ENCODE measurements at regions not wholly inside any gene's neighbourhood (a gene's known extent, or its start where the extent isn't known, plus 50 kb on each side); places are given as distances from the start of the nearest gene placed in this dataset.

GRCh38 chr12:4088451-4088850 is 185.1 kb upstream of the CCND2 start:
- in situ Hi-C loops (cut with HindIII; ENCODE audit: low pct_unique_long_range_greater_than_20kb, low sequenced_read_pairs): no loop called here

GRCh38 chr12:4086481-4086880 is 187.1 kb upstream of the CCND2 start:
- in situ Hi-C loops (cut with HindIII; ENCODE audit: low pct_unique_long_range_greater_than_20kb, low sequenced_read_pairs): no loop called here

More at GRCh38 chr12:4088451-4088850, 185.1 kb upstream of the CCND2 start:
- no peak for DNase-seq (ENCODE audit: low read depth)

GRCh38 chr12:4084573-4084972 is 189.0 kb upstream of the CCND2 start:
- DNase-seq (ENCODE audit: low read depth): no peak
- in situ Hi-C loops (cut with HindIII; ENCODE audit: low pct_unique_long_range_greater_than_20kb, low sequenced_read_pairs): no loop called here

More at GRCh38 chr12:4086481-4086880, 187.1 kb upstream of the CCND2 start:
- DNase-seq (ENCODE audit: low read depth): no peak

- DNase-seq (ENCODE audit: low read depth): no peak
- in situ Hi-C loops (cut with HindIII; ENCODE audit: low pct_unique_long_range_greater_than_20kb, low sequenced_read_pairs): no loop called here
Measured at GRCh38 chr12:4082809-4083403, 190.7 kb upstream of the CCND2 start.

- DNase-seq (ENCODE audit: low read depth): no peak
- in situ Hi-C loops (cut with HindIII; ENCODE audit: low pct_unique_long_range_greater_than_20kb, low sequenced_read_pairs): no loop called here
Measured at GRCh38 chr12:4080213-4080612, 193.3 kb upstream of the CCND2 start.

GRCh38 chr12:4074129-4074528 is 199.4 kb upstream of the CCND2 start:
- in situ Hi-C loops (cut with HindIII; ENCODE audit: low pct_unique_long_range_greater_than_20kb, low sequenced_read_pairs): no loop called here
- DNase-seq (ENCODE audit: low read depth): no peak

- in situ Hi-C loops (cut with HindIII; ENCODE audit: low pct_unique_long_range_greater_than_20kb, low sequenced_read_pairs): no loop called here
- no peak for DNase-seq (ENCODE audit: low read depth)
Measured at GRCh38 chr12:4069670-4070010, 196.4 kb upstream of the PARP11 start.

- in situ Hi-C loops (cut with HindIII; ENCODE audit: low pct_unique_long_range_greater_than_20kb, low sequenced_read_pairs): no loop called here
- no peak for DNase-seq (ENCODE audit: low read depth)
Measured at GRCh38 chr12:4068981-4069669, 195.9 kb upstream of the PARP11 start.

- in situ Hi-C loops (cut with HindIII; ENCODE audit: low pct_unique_long_range_greater_than_20kb, low sequenced_read_pairs): no loop called here
- DNase-seq (ENCODE audit: low read depth): no peak
Measured at GRCh38 chr12:4064008-4064407, 190.8 kb upstream of the PARP11 start.

- in situ Hi-C loops (cut with HindIII; ENCODE audit: low pct_unique_long_range_greater_than_20kb, low sequenced_read_pairs): no loop called here
- DNase-seq (ENCODE audit: low read depth): no peak
Measured at GRCh38 chr12:4059898-4060568, 186.8 kb upstream of the PARP11 start.

- in situ Hi-C loops (cut with HindIII; ENCODE audit: low pct_unique_long_range_greater_than_20kb, low sequenced_read_pairs): no loop called here
- DNase-seq (ENCODE audit: low read depth): no peak
Measured at GRCh38 chr12:4056910-4057845, 184.0 kb upstream of the PARP11 start.

- in situ Hi-C loops (cut with HindIII; ENCODE audit: low pct_unique_long_range_greater_than_20kb, low sequenced_read_pairs): no loop called here
- DNase-seq (ENCODE audit: low read depth): no peak
Measured at GRCh38 chr12:4054630-4055029, 181.4 kb upstream of the PARP11 start.

GRCh38 chr12:4052691-4053090 is 179.5 kb upstream of the PARP11 start:
- in situ Hi-C loops (cut with HindIII; ENCODE audit: low pct_unique_long_range_greater_than_20kb, low sequenced_read_pairs): no loop called here
- no peak for DNase-seq (ENCODE audit: low read depth)

- DNase-seq (ENCODE audit: low read depth): no peak
- in situ Hi-C loops (cut with HindIII; ENCODE audit: low pct_unique_long_range_greater_than_20kb, low sequenced_read_pairs): no loop called here
Measured at GRCh38 chr12:4051596-4051995, 178.4 kb upstream of the PARP11 start.

- no peak for DNase-seq (ENCODE audit: low read depth)
- in situ Hi-C loops (cut with HindIII; ENCODE audit: low pct_unique_long_range_greater_than_20kb, low sequenced_read_pairs): no loop called here
Measured at GRCh38 chr12:4050340-4050739, 177.1 kb upstream of the PARP11 start.

- in situ Hi-C loops (cut with HindIII; ENCODE audit: low pct_unique_long_range_greater_than_20kb, low sequenced_read_pairs): loop anchor here (25.0 kb wide), 1 partner anchor 162 kb away; no protein-coding TSS in a partner anchor
Measured at GRCh38 chr12:4049298-4050080, 176.3 kb upstream of the PARP11 start.

GRCh38 chr12:4047421-4047820 is 174.2 kb upstream of the PARP11 start:
- in situ Hi-C loops (cut with HindIII; ENCODE audit: low pct_unique_long_range_greater_than_20kb, low sequenced_read_pairs): loop anchor here (25.0 kb wide), 1 partner anchor 160 kb away; no protein-coding TSS in a partner anchor
- DNase-seq (ENCODE audit: low read depth): no peak

More at GRCh38 chr12:4049298-4050080, 176.3 kb upstream of the PARP11 start:
- DNase-seq (ENCODE audit: low read depth): no peak

GRCh38 chr12:4046495-4046840 is 173.3 kb upstream of the PARP11 start:
- in situ Hi-C loops (cut with HindIII; ENCODE audit: low pct_unique_long_range_greater_than_20kb, low sequenced_read_pairs): loop anchor here (25.0 kb wide), 1 partner anchor 159 kb away; no protein-coding TSS in a partner anchor

More at GRCh38 chr12:4046495-4046840, 173.3 kb upstream of the PARP11 start:
- no peak for DNase-seq (ENCODE audit: low read depth)
